Stimulated activated CD8-positive, alpha-beta memory T cell treated with anti-CD3 and anti-CD28 coated beads, Interleukin-12 subunit alpha, Interleukin-12 subunit beta, amount 100 ng/mL, for 24 hours (primary cell): ENCODE measurements at regions not wholly inside any gene's neighbourhood (a gene's known extent, or its start where the extent isn't known, plus 50 kb on each side); places are given as distances from the start of the nearest gene placed in this dataset.
"Not testable (repeated sequence)": the region's sequence is repeated elsewhere in the genome, so short reads cannot be mapped to it uniquely, and the experiment has no call there.

Source experiments
- DNase-seq: peaks from one replicate; pipeline ENCODE4 v3.0.0-alpha.2; 2020; ENCODE audit errors: extremely low read depth

DNA sequence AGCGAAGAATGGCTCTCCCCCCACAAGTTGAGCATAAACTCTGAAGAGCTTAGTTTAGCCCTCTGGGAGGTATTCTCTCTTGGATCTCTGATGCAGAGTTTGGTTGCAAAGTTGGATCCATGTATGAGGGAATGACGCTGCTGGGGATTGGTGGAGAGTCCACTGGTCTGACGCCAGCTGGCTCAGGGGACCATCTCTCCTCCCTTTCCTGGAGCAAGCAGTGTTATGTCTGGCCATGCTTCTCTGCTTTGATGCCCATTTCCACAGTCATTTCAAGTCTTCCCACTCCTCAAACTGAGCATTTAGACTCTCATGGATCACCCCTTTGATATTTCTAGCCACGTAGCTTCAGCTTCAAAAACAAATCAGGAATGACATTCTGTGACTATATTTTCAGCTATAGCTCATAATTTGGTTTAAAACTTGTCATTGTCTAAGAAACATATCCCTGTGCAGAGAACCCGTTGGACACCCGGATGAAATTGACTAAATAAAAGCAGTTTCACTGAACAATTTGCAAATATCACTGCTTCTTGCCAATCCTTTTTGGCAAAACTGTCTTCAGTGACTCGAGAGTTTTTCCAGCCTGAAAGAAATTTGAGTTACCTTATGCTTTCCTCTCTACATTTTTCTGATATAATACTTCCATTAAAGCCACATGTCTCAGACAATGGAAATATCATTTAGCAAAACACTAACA lies 193.4 kb upstream of the CDH11 start:
- DNase-seq = no peak

DNA sequence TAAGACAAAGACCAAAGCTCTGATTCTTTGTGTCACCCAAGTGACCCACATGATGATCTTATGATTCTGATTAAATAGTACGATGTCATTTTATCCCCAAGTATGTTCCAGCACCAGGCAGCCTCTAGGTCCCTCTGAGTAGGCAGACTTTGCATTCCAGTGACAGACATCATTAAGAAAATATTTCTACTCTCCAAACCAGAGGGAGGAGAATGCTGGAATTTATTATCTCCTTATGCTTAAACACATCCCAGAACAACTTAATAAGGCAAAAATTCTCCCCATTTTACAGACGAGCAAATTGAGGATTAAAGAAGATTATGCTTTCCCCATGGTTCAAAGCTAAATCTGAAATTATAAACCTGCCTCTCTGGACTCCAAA lies 192.8 kb upstream of the CDH11 start:
- no peak for DNase-seq

DNA sequence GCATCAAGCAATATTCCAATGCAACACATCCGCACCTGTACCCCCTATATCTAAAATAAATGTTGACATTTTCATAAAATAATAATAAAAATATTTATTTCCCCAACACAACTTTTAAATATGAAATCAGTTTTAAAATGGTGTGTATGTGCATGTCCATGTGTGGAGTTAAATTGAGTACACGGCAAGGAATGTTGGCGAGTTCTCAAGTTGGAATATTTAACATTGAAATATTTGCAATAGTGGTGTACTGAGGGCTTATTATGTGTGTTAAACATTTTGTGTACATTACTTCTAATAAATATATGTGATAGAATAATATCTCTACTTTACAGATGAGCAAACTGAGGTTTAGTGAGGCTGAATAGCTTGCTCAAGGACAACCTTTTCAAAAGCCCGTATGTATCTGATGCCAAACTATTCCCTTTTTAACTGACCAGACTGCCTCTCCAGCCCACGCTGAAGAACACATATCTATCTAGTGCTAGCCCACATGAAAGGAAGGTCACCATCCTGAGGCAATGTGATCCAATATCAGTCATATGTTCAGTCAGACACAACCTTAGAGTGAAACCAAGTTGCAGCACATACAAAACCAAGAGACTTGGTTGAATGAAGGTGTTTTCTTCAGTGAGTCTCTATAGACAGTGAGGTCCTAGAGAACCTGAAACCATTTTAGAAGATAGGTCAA lies 192.2 kb upstream of the CDH11 start:
- no peak for DNase-seq

DNA sequence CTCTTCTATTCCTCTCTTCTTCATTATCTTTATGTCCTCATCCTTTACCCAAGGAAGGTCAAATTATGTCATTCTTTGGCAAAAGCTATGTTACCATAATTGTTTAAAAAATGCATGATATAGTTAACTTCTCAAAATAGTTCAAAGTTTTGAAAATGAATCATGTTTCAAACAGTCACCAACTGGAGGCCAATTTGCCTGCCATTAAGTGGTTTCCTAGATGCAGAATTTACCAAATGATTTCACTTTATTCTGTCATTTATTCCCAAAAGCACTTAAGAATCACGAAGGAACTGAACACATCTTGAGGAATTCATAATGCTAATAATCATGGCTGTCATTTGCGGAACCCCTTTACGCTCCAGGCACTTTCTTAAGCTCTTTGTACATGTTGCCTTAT lies 190.9 kb upstream of the CDH11 start:
- DNase-seq = no peak

DNA sequence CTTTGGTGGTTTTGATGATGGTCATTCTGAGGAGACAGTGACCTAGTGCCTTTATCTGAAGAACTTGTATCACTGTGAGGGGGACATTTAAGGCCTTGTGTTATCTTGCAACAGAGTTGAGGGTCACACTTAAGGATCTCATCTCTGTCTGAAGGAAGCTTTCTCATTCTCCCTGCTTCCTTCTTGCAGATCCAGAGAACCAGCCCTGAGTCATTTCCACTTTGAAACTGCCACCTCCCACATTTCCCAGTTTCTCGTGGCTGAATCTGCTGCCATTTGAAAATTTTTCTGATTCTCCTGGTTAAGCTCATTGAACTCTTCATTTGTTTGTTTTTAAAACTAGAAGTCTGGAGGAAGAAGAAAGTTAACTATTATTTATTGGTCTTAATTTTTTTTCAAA lies 190.2 kb upstream of the CDH11 start:
- DNase-seq = no peak

DNA sequence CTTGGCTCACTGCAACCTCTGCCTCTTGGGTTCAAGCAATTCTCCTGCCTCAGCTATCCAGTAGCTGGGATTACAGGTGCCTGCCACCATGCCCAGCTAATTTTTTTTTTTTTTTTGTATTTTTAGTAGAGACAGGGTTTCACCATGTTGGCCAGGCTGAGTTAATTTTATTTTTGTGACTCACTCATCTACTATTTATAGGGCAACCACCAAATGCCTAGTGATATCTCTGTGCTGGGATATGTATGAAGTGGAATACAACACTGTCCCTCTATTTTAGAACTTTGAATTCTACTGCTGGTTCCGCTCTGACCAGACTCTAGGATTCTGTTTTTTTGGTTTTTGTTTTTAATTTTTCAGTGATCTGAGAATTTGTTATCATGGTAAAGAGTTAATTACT lies 188.6 kb upstream of the CDH11 start:
- DNase-seq = not testable (repeated sequence)

DNA sequence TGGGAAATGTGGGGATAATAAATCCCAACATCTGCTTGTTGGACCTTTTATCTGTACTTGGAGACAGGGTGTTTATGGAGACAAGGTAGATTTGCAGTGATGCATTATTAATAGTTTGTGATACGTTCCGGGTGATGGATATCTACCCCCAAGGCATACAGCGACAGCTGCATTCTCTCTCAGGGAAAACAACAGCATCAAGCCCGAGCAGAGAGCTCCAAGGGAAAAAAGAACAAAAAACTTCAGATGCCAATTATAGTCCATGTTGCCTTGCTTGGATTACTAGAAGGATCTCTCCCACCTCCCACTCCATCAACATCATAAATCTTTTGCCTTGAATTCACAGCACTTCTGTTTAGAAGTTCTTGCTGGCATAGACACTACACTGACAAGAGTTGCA lies 187.5 kb upstream of the CDH11 start:
- DNase-seq = no peak

DNA sequence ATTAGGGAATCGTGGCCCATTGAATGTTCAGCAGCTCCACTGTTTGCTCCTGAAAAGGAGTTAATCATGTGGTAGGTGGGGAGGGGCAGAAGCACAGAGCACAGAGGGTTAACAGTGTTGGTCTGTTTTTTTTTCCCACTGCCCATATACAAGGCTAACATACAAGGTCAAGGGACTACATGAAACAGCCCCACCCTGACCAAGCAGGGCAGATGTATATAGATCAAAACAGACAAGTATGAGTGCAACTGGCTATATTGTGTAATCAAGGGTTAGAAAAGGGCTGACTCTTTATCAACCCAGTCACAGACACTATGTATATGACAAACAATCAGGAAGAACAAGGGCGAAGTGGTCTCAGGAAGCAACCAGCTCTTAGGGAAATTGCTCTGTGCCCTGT lies 186.6 kb upstream of the CDH11 start:
- DNase-seq = no peak

DNA sequence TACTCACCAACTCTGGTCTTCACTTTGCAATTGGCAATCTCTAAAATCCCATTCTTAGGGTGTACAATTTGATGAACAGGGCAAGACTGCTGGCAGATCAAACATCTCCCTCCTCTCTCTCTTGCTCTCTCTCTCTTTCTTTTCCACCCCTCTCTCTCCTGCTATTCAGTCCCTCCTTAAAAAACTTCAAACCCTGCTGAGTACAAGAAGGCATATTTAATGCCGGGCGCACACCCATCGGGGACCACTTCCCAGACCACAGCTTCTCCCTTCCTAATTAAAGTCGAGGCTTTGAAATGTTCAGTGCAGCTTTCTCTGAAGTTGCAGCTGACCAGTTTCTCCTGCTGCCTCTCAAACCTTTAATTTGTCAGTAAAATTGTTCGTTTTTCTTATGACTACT lies 185.4 kb upstream of the CDH11 start:
- no peak for DNase-seq

DNA sequence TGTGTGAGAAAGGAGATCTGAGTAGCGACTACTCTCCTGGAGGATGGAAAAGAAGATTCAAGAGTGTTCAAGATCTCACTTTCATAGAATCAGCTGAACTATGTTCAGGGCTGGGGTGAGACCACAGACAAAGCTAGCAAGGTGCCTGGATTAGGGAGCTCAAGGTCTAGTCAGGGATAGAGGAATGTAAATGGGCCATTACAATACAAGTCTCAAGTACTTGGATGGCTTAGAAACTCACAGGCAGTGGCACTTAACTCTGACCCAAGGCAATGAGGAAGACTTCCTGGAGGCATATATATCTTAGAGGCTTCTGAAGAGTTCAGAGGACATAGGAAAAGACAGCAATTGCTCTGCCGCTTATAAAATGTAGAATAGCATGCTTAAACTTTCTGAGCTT lies 184.9 kb upstream of the CDH11 start:
- no peak for DNase-seq

DNA sequence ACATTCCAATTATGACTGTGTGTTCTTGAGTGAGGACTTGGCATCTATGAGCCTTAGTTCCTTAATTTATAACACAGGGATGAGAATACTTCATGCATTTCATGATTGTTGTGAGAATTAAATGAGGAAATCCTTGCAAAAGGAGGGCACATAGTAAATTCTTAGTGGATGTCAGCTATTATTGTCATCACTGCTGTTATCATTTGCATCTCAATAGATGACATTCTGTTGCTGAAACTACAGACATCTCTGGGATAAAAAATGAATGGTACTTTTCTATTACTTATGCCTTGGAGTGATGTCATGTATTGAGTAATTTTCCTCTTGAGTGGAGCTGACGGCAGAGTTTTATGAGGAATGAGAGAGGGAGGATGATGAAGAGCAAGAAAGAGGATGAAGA lies 184.4 kb upstream of the CDH11 start:
- no peak for DNase-seq

DNA sequence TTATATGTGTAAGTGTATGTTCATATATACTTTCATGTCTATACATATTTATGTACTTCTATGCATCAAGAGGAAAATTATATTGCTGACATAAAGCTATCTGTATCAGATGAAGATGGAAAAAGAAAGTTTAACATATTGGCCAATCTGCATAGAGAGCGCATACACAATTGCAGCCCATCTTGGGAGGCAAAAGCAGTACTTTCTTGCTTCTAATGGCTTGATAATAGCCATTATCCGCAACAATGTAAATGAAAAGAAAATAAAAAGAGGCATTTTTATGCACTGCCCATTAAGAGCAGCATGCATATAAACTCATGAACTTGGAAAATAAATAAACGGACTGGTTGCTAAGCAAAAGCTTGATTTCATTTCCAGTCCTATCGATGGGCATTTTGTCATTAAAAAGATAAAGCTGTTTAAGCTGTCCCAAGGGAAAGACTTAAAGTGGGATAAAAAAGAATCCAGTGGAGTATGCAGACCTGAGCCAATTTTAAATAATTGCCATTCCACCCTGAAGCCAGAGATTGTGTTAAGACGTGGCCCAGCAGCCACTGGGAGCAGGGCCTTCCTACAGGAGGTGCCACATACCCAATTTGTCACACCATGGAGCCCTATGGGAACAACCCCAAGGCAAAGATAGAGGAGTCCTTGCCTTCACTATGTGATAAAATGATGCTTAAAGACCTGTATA lies 183.6 kb upstream of the CDH11 start:
- no peak for DNase-seq

DNA sequence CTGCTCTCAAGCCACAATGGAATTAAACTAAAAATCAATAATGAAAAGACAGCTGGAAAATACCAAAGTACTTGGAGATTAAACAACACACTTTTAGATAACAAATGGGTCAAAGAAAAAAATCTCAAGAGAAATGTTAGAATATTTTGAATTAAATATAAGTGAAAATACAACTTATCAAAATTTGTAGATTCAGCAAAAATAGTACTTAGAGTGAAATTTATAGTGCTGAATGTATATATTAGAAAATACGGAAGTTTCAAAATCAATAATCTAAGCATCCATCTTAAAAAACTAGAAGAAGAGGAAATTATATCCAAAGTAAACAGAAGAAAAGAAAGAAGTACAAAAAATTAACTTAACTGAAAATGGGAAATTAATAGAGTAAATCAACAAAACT lies 179.2 kb upstream of the CDH11 start:
- no peak for DNase-seq

DNA sequence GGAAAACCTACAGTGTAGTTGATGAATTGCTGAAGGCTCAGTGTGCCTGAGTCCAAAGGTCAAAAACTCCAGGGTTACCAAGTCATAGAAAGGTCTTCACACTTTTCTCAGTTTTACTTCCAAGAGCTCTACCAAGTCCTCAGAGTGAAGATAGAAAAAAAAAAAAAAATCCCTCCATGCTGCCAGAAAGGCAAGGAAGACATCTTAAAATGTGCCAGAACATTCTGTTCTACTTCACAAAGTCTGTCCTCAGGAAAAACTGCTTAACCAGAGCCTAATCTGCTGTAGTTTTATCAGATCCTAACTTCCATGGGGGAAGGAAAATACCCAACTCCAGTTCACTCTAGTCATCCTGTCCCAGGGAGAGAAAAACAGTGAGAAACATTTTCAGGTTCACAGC lies 175.6 kb upstream of the CDH11 start:
- no peak for DNase-seq

DNA sequence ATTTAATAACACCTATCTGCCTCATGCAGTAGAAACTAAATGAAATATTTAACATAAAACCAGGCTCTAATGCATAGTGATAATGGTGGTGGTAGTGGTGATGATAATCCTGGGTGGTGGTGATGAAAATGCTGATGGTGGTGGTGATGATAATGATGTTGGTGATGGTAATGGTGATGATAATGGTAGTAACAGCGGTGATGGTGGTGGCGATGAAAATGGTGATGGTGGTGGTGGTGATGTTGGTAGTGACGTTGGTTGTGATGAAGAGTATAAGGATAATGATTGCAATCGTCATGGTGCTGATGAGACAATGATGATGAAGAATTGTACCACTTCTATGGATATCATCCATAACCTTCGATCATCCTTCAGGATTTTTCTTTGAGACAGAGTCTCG lies 173.7 kb upstream of the CDH11 start:
- no peak for DNase-seq

DNA sequence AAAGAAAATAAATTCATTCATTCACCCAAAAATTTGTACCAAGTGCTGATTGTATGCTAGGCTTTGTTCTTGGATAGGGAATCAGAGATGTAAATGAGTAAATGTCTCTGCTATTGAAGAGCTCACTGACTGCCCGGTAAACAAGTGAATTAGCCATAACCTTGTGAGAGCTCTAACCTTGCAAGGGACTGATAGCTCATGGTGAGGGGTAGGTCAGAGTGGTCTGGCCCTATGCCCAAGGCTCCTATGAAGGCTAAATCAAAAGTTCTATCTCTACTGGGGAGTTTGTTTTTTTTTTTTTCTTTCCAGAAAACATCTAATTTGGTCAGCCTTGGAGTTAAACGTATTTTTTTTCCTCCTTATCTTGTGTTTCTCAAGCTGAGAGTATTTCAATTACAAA lies 172.8 kb upstream of the CDH11 start:
- no peak for DNase-seq

DNA sequence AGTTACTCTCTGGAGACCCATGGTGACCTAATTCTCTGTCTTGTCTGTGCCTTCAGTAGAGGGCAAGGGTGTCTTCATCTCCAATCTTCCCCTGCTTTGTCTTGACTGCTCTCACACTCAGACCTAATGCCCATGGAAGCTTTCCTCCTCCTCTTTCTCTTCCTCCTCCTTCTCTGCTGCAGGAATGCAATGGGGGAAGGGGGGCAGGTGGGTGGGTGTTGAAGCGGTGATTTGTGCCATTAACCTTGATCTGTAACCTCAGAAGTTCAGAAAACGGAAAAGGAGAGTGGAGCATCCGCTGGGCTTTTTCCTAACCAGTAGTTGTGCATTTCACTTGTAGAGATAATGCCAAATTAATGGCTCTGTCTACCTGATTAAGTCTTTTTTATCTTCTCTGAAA lies 172.3 kb upstream of the CDH11 start:
- DNase-seq = no peak

DNA sequence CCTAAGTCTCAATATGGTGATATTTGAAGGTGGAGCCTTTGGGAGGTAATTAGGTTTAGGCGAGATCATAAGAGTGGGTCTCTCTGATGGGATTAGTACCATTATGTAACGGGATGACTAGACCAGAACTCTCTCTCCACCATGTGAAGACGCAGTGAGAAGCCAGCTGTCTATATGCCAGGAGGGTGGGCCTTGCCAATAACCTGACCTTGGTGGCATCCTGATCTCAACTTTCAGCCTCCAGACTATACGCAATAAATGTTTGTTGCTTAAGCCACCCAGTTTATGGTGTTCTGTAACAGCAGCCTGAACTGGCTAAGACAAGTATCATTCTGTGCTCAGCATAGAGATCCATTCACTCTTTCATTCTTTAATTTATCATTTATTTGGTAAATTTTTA lies 167.2 kb upstream of the CDH11 start:
- no peak for DNase-seq

DNA sequence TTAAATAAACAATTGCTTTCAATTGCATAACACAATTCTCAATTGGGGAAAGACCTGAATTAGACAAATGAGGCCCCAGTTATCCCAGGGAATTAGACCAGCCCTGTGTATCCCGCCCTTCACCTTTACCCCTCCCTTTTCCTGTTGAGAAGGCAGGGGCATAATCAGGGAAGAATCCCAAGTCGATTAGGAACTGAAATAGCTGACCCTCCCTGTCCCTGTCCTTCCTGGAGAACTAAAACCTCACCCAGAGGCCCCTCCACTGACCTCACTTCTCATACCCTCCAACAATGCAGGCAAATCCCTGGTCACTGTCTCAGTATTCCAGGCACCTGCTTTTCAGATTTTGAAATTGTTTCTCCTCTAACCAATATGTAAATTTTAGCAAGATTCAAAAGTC lies 165.4 kb upstream of the CDH11 start:
- no peak for DNase-seq

DNA sequence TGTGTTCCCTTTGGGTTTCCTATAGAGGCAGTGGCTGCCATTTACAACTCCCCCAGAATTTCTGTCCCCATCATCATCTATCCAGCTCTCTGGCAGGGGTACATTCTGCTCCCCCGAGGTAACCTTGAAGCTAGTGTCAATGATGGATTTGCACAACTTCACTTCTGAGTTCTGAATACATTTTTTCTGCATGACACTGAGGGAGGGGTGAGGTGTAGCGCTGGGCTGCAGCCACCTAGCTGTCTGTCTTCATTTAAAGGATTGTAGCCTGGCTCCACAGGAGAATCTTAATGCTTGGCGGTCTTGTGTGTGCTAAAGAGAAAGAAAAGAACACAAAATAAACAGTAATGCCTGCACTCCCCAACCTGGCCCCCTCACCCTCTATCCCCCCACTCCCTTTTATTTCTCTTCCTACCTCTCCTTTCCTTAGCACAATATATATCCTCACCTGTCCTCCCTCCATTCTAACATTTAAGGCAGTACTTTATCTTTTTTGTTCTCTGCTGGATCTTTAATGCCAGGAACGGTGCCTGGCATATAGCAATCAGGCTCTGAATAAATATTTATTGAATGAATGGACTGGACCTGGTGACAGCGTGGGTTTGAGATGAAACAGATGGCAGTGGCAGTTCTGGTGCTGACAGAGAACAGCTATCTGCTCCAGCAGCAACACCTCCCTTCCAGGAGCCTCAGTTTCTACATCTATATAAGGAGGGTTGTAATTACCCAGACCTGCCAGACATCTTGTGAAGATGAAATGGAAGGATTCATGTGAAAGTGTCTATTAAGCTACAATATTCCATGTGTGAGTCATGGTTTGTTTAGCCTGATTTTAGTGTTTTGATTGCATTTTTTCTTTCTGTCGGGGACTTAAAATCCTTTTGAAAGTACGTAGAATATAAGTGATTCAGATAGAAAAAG lies 163.5 kb upstream of the CDH11 start:
- DNase-seq = no peak

DNA sequence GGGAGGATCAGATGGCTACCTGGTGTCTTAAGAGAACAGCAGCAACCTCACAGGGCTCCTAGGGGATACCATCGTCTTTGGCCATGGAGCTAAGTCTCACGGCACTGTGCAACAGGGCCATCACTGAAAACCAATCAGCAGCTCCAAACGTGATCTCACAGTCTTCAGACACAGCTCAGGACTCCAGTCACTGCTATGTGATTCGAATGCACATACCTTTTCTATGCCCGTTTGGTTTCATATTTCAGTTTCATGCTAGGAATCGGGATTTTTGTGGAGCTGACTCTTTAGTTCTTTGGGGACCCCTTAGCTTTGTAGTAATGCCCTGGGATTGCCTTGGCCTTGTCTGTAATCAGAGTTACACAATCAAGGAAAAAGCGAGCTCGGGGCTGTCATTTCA lies 162.8 kb upstream of the CDH11 start:
- DNase-seq = no peak

DNA sequence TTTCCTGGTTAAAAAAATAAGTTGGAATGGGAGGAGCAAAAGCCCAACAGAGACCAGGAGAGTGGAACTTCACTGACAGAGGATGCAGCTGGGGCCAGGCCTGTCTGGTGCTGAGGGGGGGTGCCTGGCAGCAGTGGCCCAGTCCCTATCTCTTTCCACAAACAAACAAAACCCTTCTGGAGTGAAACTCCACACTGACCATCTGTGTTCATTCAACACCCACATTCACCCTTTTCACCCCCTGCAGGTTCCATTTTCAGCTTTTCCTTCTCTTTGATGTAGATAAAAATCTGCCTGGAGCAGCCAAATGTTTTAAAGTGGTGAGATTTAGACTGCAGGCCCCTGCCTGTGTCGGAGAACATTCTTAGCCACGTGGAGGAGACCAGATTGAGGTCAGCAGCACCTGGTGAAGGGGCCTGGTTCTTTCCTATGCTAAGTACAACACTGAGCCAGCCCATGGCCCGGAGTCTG lies 161.4 kb upstream of the CDH11 start:
- no peak for DNase-seq
